Natural killer cell (primary cell): ENCODE measurements at regions not wholly inside any gene's neighbourhood (a gene's known extent, or its start where the extent isn't known, plus 50 kb on each side); places are given as distances from the start of the nearest gene placed in this dataset.

ENCODE experiments used
- ATAC-seq, 3 donors: fragments of 150-1000 bp in 2 of 3; fragments of 200-7000 bp in 1 of 3; cut with Tn5 transposase; 1 replicate in 1 of 3; 2 replicates in 2 of 3; pipeline ENCODE4 v1.10.0; 2021; ENCODE audit warnings: mild to moderate bottlenecking in 2 of 3, moderate library complexity in 2 of 3
- DNase-seq, 2 donors: peaks; one replicate each; pipeline versions ENCODE4 v3.0.0 to v3.0.0-alpha.2; 2013 to 2021; ENCODE audit warnings: mixed read lengths in 1 of 2
- H3K27ac ChIP-seq: one replicate; pipeline ENCODE4 v1.5.1; 2013; ENCODE audit warnings: mild to moderate bottlenecking, low read length
- H3K27me3 ChIP-seq: one replicate; pipeline ENCODE4 v1.6.1; 2013; ENCODE audit warnings: low read length; ENCODE audit not compliant: control insufficient read depth, insufficient read depth
- H3K36me3 ChIP-seq: one replicate; pipeline ENCODE4 v1.6.1; 2013; ENCODE audit warnings: low read length; ENCODE audit not compliant: control insufficient read depth, insufficient read depth
- H3K4me1 ChIP-seq: one replicate; pipeline ENCODE4 v1.6.1; 2013; ENCODE audit warnings: low read length; ENCODE audit not compliant: control insufficient read depth, insufficient read depth
- H3K4me3 ChIP-seq: one replicate; pipeline ENCODE4 v1.5.1; 2013; ENCODE audit warnings: low read length
- H3K9me3 ChIP-seq: one replicate; pipeline ENCODE4 v1.6.1; 2013; ENCODE audit warnings: low read length; ENCODE audit not compliant: control insufficient read depth, insufficient read depth
- H3K27ac Mint-ChIP-seq, 2 donors: one replicate each; pipeline ENCODE4 v1.8.0; 2022; ENCODE audit warnings: mild to moderate bottlenecking in 2 of 2, mixed read lengths in 2 of 2, moderate library complexity in 1 of 2
- H3K27me3 Mint-ChIP-seq, 2 donors: one replicate each; pipeline ENCODE4 v1.8.0; 2022; ENCODE audit warnings: low read depth in 2 of 2, mixed read lengths in 2 of 2
- H3K36me3 Mint-ChIP-seq: one replicate; pipeline ENCODE4 v1.8.0; 2022; ENCODE audit warnings: mixed read lengths
- H3K4me1 Mint-ChIP-seq, 2 donors: one replicate each; pipeline ENCODE4 v1.8.0; 2022; ENCODE audit warnings: mixed read lengths in 2 of 2
- H3K4me3 Mint-ChIP-seq: one replicate; pipeline ENCODE4 v1.8.0; 2022; ENCODE audit warnings: mild to moderate bottlenecking, moderate library complexity, mixed read lengths
- H3K9me3 Mint-ChIP-seq, 2 donors: one replicate each; pipeline ENCODE4 v1.8.0; 2022; ENCODE audit warnings: mixed read lengths in 2 of 2
- CTCF ChIP-seq: fragments of 200-600 bp; IDR thresholded peaks from one replicate; pipeline ENCODE4 v1.8.0; 2022; ENCODE audit warnings: antibody characterized with exemption
- WGBS: methylation state at CpG from one replicate; pipeline ENCODE4 v1.1.7; 2013; ENCODE audit warnings: missing lambda C conversion rate; ENCODE audit not compliant: insufficient coverage; 5-methylcytosine and 5-hydroxymethylcytosine counted together
- intact Hi-C: fragments of 100-400 bp; cut with micrococcal nuclease; formaldehyde crosslinking; loops from one replicate; pipeline ENCODE4 v1.14.2; 2022

GRCh38 chr6:113329942-113330635 lies 527.1 kb upstream of the MARCKS start:
- Mint-ChIP-seq H3K36me3 (no peaks in the 10 kb centered on the region), H3K4me3 (no peak overlapping the region), H3K9me3 (peaks cover 2 to 7% of the 10 kb centered on the region in 2 donors), H3K27me3 (no peaks in the 10 kb centered on the region), H3K27ac (no peak overlapping the region), H3K4me1 (no peaks in the 10 kb centered on the region)
- intact Hi-C loops = no loop called here
- TF ChIP-seq CTCF = no peak
- Histone ChIP-seq H3K27ac (no peak overlapping the region), H3K27me3 (no peaks in the 10 kb centered on the region), H3K36me3 (no peaks in the 10 kb centered on the region), H3K4me3 (no peak overlapping the region), H3K9me3 (no peaks in the 10 kb centered on the region), H3K4me1 (no peaks in the 10 kb centered on the region)
- WGBS = 85% methylated on average over 3 of the region's 3 CpGs
- DNase-seq (no peak), ATAC-seq (no peak)

- DNase-seq (no peak), ATAC-seq (no peak)
- Histone ChIP-seq H3K4me1 (no peaks in the 10 kb centered on the region), H3K4me3 (no peak overlapping the region), H3K27ac (no peak overlapping the region), H3K36me3 (no peaks in the 10 kb centered on the region), H3K9me3 (no peaks in the 10 kb centered on the region), H3K27me3 (no peaks in the 10 kb centered on the region)
- TF ChIP-seq CTCF = no peak
- Mint-ChIP-seq H3K36me3 (no peaks in the 10 kb centered on the region), H3K27me3 (no peaks in the 10 kb centered on the region), H3K9me3 (peaks cover 2 to 9% of the 10 kb centered on the region in 2 donors), H3K4me1 (no peaks in the 10 kb centered on the region), H3K27ac (no peak overlapping the region), H3K4me3 (no peak overlapping the region)
- intact Hi-C loops = no loop called here
- WGBS = 100% methylated on average over 1 of the region's 2 CpGs
These were observed 526.6 kb upstream of the MARCKS start for GRCh38 chr6:113330636-113330946.

GRCh38 chr6:113331021-113331420 lies 526.1 kb upstream of the MARCKS start:
- no peaks in the 10 kb centered on the region for H3K27me3 ChIP-seq
- Mint-ChIP-seq H3K9me3 (peaks cover 2 to 9% of the 10 kb centered on the region in 2 donors), H3K36me3 (no peaks in the 10 kb centered on the region), H3K4me3 (no peak overlapping the region), H3K4me1 (no peaks in the 10 kb centered on the region), H3K27ac (no peak overlapping the region), H3K27me3 (no peaks in the 10 kb centered on the region)
- intact Hi-C loops = no loop called here
- no peaks in the 10 kb centered on the region for H3K4me1 ChIP-seq
- ATAC-seq (no peak), DNase-seq (no peak)
- no peaks in the 10 kb centered on the region for H3K36me3 ChIP-seq
- H3K4me3 ChIP-seq = no peak overlapping the region
- no peaks in the 10 kb centered on the region for H3K9me3 ChIP-seq
- no peak overlapping the region for H3K27ac ChIP-seq
- no peak for TF ChIP-seq CTCF

GRCh38 chr6:113338644-113339043 lies 518.5 kb upstream of the MARCKS start:
- no peaks in the 10 kb centered on the region for H3K4me1 ChIP-seq
- Mint-ChIP-seq H3K27ac (no peak overlapping the region), H3K27me3 (no peaks in the 10 kb centered on the region), H3K36me3 (no peaks in the 10 kb centered on the region), H3K4me1 (no peaks in the 10 kb centered on the region), H3K4me3 (no peak overlapping the region), H3K9me3 (peaks cover 6 to 8% of the 10 kb centered on the region in 2 donors)
- no peaks in the 10 kb centered on the region for H3K27me3 ChIP-seq
- H3K27ac ChIP-seq = no peak overlapping the region
- TF ChIP-seq CTCF = no peak
- H3K9me3 ChIP-seq = no peaks in the 10 kb centered on the region
- DNase-seq (no peak), ATAC-seq (no peak)
- intact Hi-C loops = no loop called here
- no peak overlapping the region for H3K4me3 ChIP-seq
- H3K36me3 ChIP-seq = no peaks in the 10 kb centered on the region
